Tibial artery (tissue), 4 donors: ENCODE measurements at regions not wholly inside any gene's neighbourhood (a gene's known extent, or its start where the extent isn't known, plus 50 kb on each side); places are given as distances from the start of the nearest gene placed in this dataset.

ENCODE experiments used
- DNase-seq, 2 donors: peaks; one replicate each; pipeline ENCODE4 v3.0.0-alpha.2; 2019
- H3K27ac ChIP-seq, 2 donors: fragments of 200-600 bp; sonication (generic) in 1 of 2; 1 replicate in 1 of 2; 2 replicates in 1 of 2; pipeline ENCODE4 v1.5.1; 2018 to 2019; ENCODE audit warnings: mild to moderate bottlenecking in 1 of 2
- H3K27me3 ChIP-seq, 2 donors: fragments of 200-600 bp; sonication (generic) in 1 of 2; one replicate each; pipeline versions ENCODE4 v1.5.1 to v1.6.0; 2016 to 2019
- H3K36me3 ChIP-seq, 3 donors: fragments of 200-600 bp; sonication (generic) in 2 of 3; one replicate each; pipeline ENCODE4 v1.5.1; 2016 to 2019; ENCODE audit warnings: mild to moderate bottlenecking in 2 of 3
- H3K4me1 ChIP-seq, 4 donors: fragments of 200-600 bp; sonication (generic) in 2 of 4; 1 replicate in 3 of 4; 2 replicates in 1 of 4; pipeline ENCODE4 v1.5.1; 2016 to 2019
- H3K4me3 ChIP-seq, 2 donors: fragments of 200-600 bp; sonication (generic) in 1 of 2; 1 replicate in 1 of 2; 2 replicates in 1 of 2; pipeline ENCODE4 v1.5.1; 2018 to 2019; ENCODE audit warnings: mild to moderate bottlenecking in 2 of 2
- H3K9me3 ChIP-seq, 3 donors: fragments of 200-600 bp; sonication (generic) in 1 of 3; one replicate each; pipeline ENCODE4 v1.5.1; 2016 to 2019
- CTCF ChIP-seq, 2 experiments: fragments of 200-600 bp in 1 of 2; fragments of 450-650 bp in 1 of 2; IDR thresholded peaks; one replicate each; pipeline ENCODE4 v1.5.1; 2017 to 2019; ENCODE audit warnings: antibody characterized with exemption in 2 of 2, mild to moderate bottlenecking in 1 of 2, moderate library complexity in 1 of 2
- intact Hi-C: fragments of 100-400 bp; cut with DNase I; formaldehyde crosslinking; loops from one replicate; pipeline ENCODE4 v1.15.0; 2023; ENCODE audit warnings: low total_unique reads

GRCh38 chr13:50071379-50071778, 56.1 kb downstream of the KCNRG start:
- Histone ChIP-seq H3K36me3 (peaks cover 0 to 5% (median 5%) of the 10 kb centered on the region in 3 donors), H3K27me3 (no peaks in the 10 kb centered on the region), H3K4me1 (peaks cover 0 to 70% (median 9%) of the 10 kb centered on the region in 4 donors), H3K4me3 (peak overlapping the region; percentile 30 to 41), H3K27ac (peak overlapping the region; percentile 96 to 98), H3K9me3 (no peaks in the 10 kb centered on the region)
- no peak for DNase-seq
- no peak for TF ChIP-seq CTCF (IDR thresholded peaks at IDR 0.05)
- intact Hi-C loops: no loop called here

- H3K4me1 ChIP-seq: peaks cover 0 to 72% (median 9%) of the 10 kb centered on the region in 4 donors
- no peaks in the 10 kb centered on the region for H3K27me3 ChIP-seq
- TF ChIP-seq CTCF (IDR thresholded peaks at IDR 0.05): no peak
- DNase-seq: no peak
- no peaks in the 10 kb centered on the region for H3K9me3 ChIP-seq
- peaks cover 0 to under 1% (median 0%) of the 10 kb centered on the region in 3 donors for H3K36me3 ChIP-seq
- intact Hi-C loops: no loop called here
- H3K27ac ChIP-seq: peak overlapping the region; percentile 96 to 98
- H3K4me3 ChIP-seq: peak overlapping the region in 1 of 2 donors; percentile 10
These were observed 57.4 kb downstream of the KCNRG start for GRCh38 chr13:50072676-50073075.

- Histone ChIP-seq H3K27me3 (no peaks in the 10 kb centered on the region), H3K27ac (peak overlapping the region; percentile 96 to 98), H3K4me3 (peak overlapping the region in 1 of 2 donors; percentile 10), H3K4me1 (peaks cover 0 to 67% (median 9%) of the 10 kb centered on the region in 4 donors), H3K36me3 (no peaks in the 10 kb centered on the region), H3K9me3 (no peaks in the 10 kb centered on the region)
- TF ChIP-seq CTCF (IDR thresholded peaks at IDR 0.05): no peak
- intact Hi-C loops: no loop called here
- DNase-seq: no peak
These were observed 58.1 kb downstream of the KCNRG start for GRCh38 chr13:50073340-50073739.

GRCh38 chr13:50074843-50075242, 59.6 kb downstream of the KCNRG start:
- intact Hi-C loops: no loop called here
- Histone ChIP-seq H3K36me3 (no peaks in the 10 kb centered on the region), H3K9me3 (no peaks in the 10 kb centered on the region)

GRCh38 chr13:50075619-50076097, 60.4 kb downstream of the KCNRG start:
- Histone ChIP-seq H3K4me1 (peaks cover 0 to 46% (median 2%) of the 10 kb centered on the region in 4 donors), H3K27ac (peak overlapping the region; percentile 96 to 98), H3K9me3 (no peaks in the 10 kb centered on the region), H3K27me3 (no peaks in the 10 kb centered on the region), H3K4me3 (peak overlapping the region; percentile 23 to 95), H3K36me3 (no peaks in the 10 kb centered on the region)
- intact Hi-C loops: no loop called here
- no peak for DNase-seq
- TF ChIP-seq CTCF (IDR thresholded peaks at IDR 0.05): no peak

More at GRCh38 chr13:50074843-50075242, 59.6 kb downstream of the KCNRG start:
- DNase-seq: no peak
- H3K27me3 ChIP-seq: no peaks in the 10 kb centered on the region
- peak overlapping the region; percentile 2 to 95 for H3K4me3 ChIP-seq
- peaks cover 0 to 54% (median 4%) of the 10 kb centered on the region in 4 donors for H3K4me1 ChIP-seq
- TF ChIP-seq CTCF (IDR thresholded peaks at IDR 0.05): no peak
- peak overlapping the region; percentile 96 to 98 for H3K27ac ChIP-seq
